Osteocyte (in vitro differentiated cells): ENCODE measurements at regions not wholly inside any gene's neighbourhood (a gene's known extent, or its start where the extent isn't known, plus 50 kb on each side); places are given as distances from the start of the nearest gene placed in this dataset.

Source experiments
- DNase-seq: peaks from one replicate; pipeline ENCODE4 v3.0.0; 2021; ENCODE audit warnings: mixed read lengths; ENCODE audit not compliant: unreplicated experiment; ENCODE audit errors: extremely low spot score
- H3K27ac Mint-ChIP-seq: one replicate; pipeline ENCODE4 v1.8.0; 2021; ENCODE audit warnings: mild to moderate bottlenecking, mixed read lengths; ENCODE audit not compliant: unreplicated experiment
- H3K27me3 Mint-ChIP-seq: one replicate; pipeline ENCODE4 v1.8.0; 2021; ENCODE audit warnings: mixed read lengths; ENCODE audit not compliant: unreplicated experiment
- H3K36me3 Mint-ChIP-seq: one replicate; pipeline ENCODE4 v1.8.0; 2021; ENCODE audit warnings: mixed read lengths; ENCODE audit not compliant: unreplicated experiment
- H3K4me1 Mint-ChIP-seq: one replicate; pipeline ENCODE4 v1.8.0; 2021; ENCODE audit warnings: mixed read lengths; ENCODE audit not compliant: unreplicated experiment
- H3K4me3 Mint-ChIP-seq: one replicate; pipeline ENCODE4 v1.8.0; 2021; ENCODE audit warnings: mild to moderate bottlenecking, moderate library complexity, mixed read lengths; ENCODE audit not compliant: unreplicated experiment
- H3K9me3 Mint-ChIP-seq: one replicate; pipeline ENCODE4 v1.8.0; 2021; ENCODE audit warnings: mixed read lengths; ENCODE audit not compliant: unreplicated experiment
- CTCF ChIP-seq: fragments of 200-600 bp; sonication (generic); IDR thresholded peaks from 2 replicates; pipeline ENCODE4 v1.5.0; 2021; ENCODE audit warnings: antibody characterized with exemption, mild to moderate bottlenecking, moderate library complexity

GRCh38 chr13:59299584-59299983 lies 864.1 kb downstream of the DIAPH3 start:
- Mint-ChIP-seq H3K36me3 (no peaks in the 10 kb centered on the region), H3K9me3 (peaks cover 11% of the 10 kb centered on the region), H3K4me3 (no peak overlapping the region), H3K27ac (no peak overlapping the region), H3K27me3 (peaks cover 2% of the 10 kb centered on the region), H3K4me1 (peaks cover 18% of the 10 kb centered on the region)
- no peak for DNase-seq
- no peak for TF ChIP-seq CTCF

- Mint-ChIP-seq H3K36me3 (no peaks in the 10 kb centered on the region), H3K27me3 (peaks cover 2% of the 10 kb centered on the region), H3K9me3 (peaks cover 9% of the 10 kb centered on the region), H3K4me3 (no peak overlapping the region), H3K27ac (no peak overlapping the region), H3K4me1 (peaks cover 18% of the 10 kb centered on the region)
- TF ChIP-seq CTCF = no peak
- no peak for DNase-seq
Measured at GRCh38 chr13:59300355-59301173, 863.2 kb downstream of the DIAPH3 start.

- DNase-seq = no peak
- no peak overlapping the region for H3K27ac Mint-ChIP-seq
- H3K4me1 Mint-ChIP-seq = peaks cover 18% of the 10 kb centered on the region
- no peaks in the 10 kb centered on the region for H3K36me3 Mint-ChIP-seq
- no peak for TF ChIP-seq CTCF
- H3K4me3 Mint-ChIP-seq = no peak overlapping the region
- peaks cover 2% of the 10 kb centered on the region for H3K27me3 Mint-ChIP-seq
- H3K9me3 Mint-ChIP-seq = peaks cover 5% of the 10 kb centered on the region
Measured at GRCh38 chr13:59301174-59301567, 862.6 kb downstream of the DIAPH3 start.

- DNase-seq = no peak
- H3K9me3 Mint-ChIP-seq = no peaks in the 10 kb centered on the region
- no peaks in the 10 kb centered on the region for H3K36me3 Mint-ChIP-seq
- no peak for TF ChIP-seq CTCF
- H3K27me3 Mint-ChIP-seq = peaks cover 2% of the 10 kb centered on the region
- peaks cover 18% of the 10 kb centered on the region for H3K4me1 Mint-ChIP-seq
- H3K27ac Mint-ChIP-seq = no peak overlapping the region
- no peak overlapping the region for H3K4me3 Mint-ChIP-seq
Measured at GRCh38 chr13:59303433-59303832, 860.3 kb downstream of the DIAPH3 start.

- no peaks in the 10 kb centered on the region for H3K27me3 Mint-ChIP-seq
- TF ChIP-seq CTCF = no peak
- peaks cover 18% of the 10 kb centered on the region for H3K4me1 Mint-ChIP-seq
- no peak overlapping the region for H3K27ac Mint-ChIP-seq
- no peaks in the 10 kb centered on the region for H3K36me3 Mint-ChIP-seq
- DNase-seq = no peak
- H3K9me3 Mint-ChIP-seq = no peaks in the 10 kb centered on the region
- no peak overlapping the region for H3K4me3 Mint-ChIP-seq
Measured at GRCh38 chr13:59304596-59304995, 859.1 kb downstream of the DIAPH3 start.
